Esophagus squamous epithelium (tissue), 5 donors: ENCODE measurements at regions not wholly inside any gene's neighbourhood (a gene's known extent, or its start where the extent isn't known, plus 50 kb on each side); places are given as distances from the start of the nearest gene placed in this dataset.

ENCODE experiments used
- DNase-seq: peaks from one replicate; lab custom pipeline; 2025; lab: John Stamatoyannopoulos, UW
- H3K27ac ChIP-seq, 4 donors: fragments of 200-600 bp; sonication (generic); one replicate each; pipeline ENCODE4 v1.5.1; 2016 to 2019; ENCODE audit warnings: mild to moderate bottlenecking in 1 of 4
- H3K27me3 ChIP-seq, 4 donors: fragments of 200-600 bp; sonication (generic); 1 replicate in 3 of 4; 2 replicates in 1 of 4; pipeline versions ENCODE4 v1.5.1 to v1.6.0; 2017 to 2021; ENCODE audit warnings: antibody characterized with exemption in 1 of 4
- H3K36me3 ChIP-seq, 3 donors: fragments of 200-600 bp; sonication (generic); one replicate each; pipeline ENCODE4 v1.5.1; 2016 to 2019
- H3K4me1 ChIP-seq, 3 donors: fragments of 200-600 bp; sonication (generic); one replicate each; pipeline ENCODE4 v1.5.1; 2017 to 2019
- H3K4me3 ChIP-seq, 4 donors: fragments of 200-600 bp; sonication (generic); 1 replicate in 3 of 4; 2 replicates in 1 of 4; pipeline ENCODE4 v1.5.1; 2016 to 2019; ENCODE audit warnings: mild to moderate bottlenecking in 2 of 4, moderate library complexity in 1 of 4
- H3K9me3 ChIP-seq, 3 donors: fragments of 200-600 bp; sonication (generic); one replicate each; pipeline ENCODE4 v1.5.1; 2016 to 2019
- POLR2A ChIP-seq, 4 donors: fragments of 450-650 bp; IDR thresholded peaks; one replicate each; pipeline ENCODE4 v1.6.1; 2017; ENCODE audit warnings: antibody characterized with exemption in 4 of 4, mild to moderate bottlenecking in 4 of 4, moderate library complexity in 3 of 4
- WGBS, 2 donors: methylation state at CpG; one replicate each; pipeline ENCODE4 v1.1.5; 2018; 5-methylcytosine and 5-hydroxymethylcytosine counted together
- intact Hi-C: fragments of 100-400 bp; cut with DNase I; formaldehyde crosslinking; loops from one replicate; pipeline ENCODE4 v1.15.0; 2022
- TF ChIP-seq, protein P1 (sequence below), 6 experiments: fragments of 450-650 bp in 4 of 6; fragments of 200-600 bp in 2 of 6; sonication (generic) in 2 of 6; IDR thresholded peaks; one replicate each; pipeline ENCODE4 v1.5.1; 2016 to 2019; ENCODE audit warnings: antibody characterized with exemption in 6 of 6, mild to moderate bottlenecking in 4 of 6, moderate library complexity in 4 of 6
- donor health status: DM: yes; HTN: yes; CAD: no.

DNA sequence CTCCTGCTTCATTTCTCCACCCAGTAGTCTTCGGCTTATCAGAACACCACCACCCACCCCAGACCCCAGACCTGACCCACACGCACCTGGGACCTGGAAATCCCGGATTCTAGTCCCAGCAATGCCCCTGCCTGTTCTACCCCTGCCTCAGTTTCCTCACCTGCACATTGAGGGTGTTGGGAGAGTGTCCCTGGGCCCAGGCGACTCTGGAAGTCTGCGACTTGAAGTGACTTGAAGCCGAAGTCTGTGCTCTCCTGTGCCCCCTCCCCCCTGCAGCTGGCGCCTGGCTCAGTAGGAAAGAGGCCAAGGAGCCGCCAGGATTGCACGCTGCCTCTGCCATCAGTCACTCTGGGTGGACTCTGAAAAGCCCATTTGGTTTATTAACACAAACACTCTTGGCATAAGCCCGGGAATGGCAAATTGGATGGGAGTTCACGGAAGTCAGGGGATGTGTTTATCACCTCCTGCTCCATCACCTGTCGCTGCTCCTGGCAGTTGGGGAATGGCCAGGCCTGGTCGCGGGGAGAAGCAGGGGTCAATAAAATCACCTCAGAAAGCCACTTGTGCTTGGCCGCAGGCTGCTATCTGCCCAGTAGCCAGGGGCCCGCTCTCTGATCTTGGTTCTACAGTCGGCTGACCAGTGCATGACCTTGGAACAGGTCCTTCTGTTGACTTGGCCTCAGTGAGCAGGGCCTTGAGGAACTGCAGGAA, 132.7 kb downstream of the ACTL8 start:
- Histone ChIP-seq H3K27ac (no peak overlapping the region), H3K4me1 (no peaks in the 10 kb centered on the region), H3K4me3 (no peak overlapping the region), H3K27me3 (peaks cover 0 to 87% (median 0%) of the 10 kb centered on the region in 4 donors), H3K9me3 (no peaks in the 10 kb centered on the region), H3K36me3 (no peaks in the 10 kb centered on the region)
- intact Hi-C loops = no loop called here
- TF ChIP-seq, protein P1, sequence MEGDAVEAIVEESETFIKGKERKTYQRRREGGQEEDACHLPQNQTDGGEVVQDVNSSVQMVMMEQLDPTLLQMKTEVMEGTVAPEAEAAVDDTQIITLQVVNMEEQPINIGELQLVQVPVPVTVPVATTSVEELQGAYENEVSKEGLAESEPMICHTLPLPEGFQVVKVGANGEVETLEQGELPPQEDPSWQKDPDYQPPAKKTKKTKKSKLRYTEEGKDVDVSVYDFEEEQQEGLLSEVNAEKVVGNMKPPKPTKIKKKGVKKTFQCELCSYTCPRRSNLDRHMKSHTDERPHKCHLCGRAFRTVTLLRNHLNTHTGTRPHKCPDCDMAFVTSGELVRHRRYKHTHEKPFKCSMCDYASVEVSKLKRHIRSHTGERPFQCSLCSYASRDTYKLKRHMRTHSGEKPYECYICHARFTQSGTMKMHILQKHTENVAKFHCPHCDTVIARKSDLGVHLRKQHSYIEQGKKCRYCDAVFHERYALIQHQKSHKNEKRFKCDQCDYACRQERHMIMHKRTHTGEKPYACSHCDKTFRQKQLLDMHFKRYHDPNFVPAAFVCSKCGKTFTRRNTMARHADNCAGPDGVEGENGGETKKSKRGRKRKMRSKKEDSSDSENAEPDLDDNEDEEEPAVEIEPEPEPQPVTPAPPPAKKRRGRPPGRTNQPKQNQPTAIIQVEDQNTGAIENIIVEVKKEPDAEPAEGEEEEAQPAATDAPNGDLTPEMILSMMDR (IDR thresholded peaks at IDR 0.05) = no peak
- no peak for TF ChIP-seq POLR2A (IDR thresholded peaks at IDR 0.05)
- no peak for DNase-seq
- 44 to 46% methylated on average over 7 to 12 of the region's 17 CpGs for WGBS, 2 donors

DNA sequence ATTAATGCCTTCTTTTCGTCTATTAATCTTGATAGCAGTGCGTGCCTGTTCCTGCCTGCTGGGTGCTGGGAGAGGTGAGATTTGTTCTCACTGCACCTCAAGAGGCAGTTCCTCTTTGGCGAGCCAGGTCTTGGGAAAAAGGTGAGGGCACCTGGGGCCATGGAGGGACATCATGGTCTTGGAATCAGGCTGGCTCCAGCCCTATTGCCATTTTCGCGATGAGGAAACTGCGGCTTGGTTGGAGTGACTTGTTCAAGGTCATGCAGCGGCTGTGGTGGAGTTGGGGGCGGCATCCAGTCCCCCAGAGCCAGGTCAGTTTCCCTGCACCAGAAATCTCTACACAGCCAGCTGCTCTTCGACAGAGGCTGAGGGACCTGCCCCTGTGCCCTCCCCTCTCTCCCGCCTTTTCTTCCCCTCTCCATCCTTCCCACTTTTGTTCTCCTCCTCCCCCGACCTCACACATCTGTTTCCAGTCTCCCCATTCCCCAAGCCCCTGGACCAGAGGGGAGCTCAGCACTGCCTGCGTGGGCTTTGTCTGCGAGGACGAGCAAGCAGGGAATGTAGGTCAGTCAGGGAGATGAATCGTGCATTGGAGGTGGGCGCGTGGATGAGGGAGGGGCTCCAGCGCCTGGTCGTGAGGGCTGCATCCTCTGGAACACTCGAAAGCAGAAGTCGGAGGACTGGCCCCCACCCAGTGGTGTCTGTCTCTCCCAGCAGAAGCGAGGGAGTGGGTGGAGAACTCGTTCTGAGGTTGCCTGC, 135.1 kb downstream of the ACTL8 start:
- TF ChIP-seq, protein P1 (IDR thresholded peaks at IDR 0.05) = no peak
- TF ChIP-seq POLR2A (IDR thresholded peaks at IDR 0.05) = no peak
- H3K4me1 ChIP-seq = no peaks in the 10 kb centered on the region
- no peak overlapping the region for H3K27ac ChIP-seq
- H3K27me3 ChIP-seq = peaks cover 0 to 79% (median 0%) of the 10 kb centered on the region in 4 donors
- intact Hi-C loops = no loop called here
- no peaks in the 10 kb centered on the region for H3K9me3 ChIP-seq
- H3K4me3 ChIP-seq = no peak overlapping the region
- no peak for DNase-seq
- H3K36me3 ChIP-seq = no peaks in the 10 kb centered on the region
- whole genome bisulfite sequencing, 2 donors = 46 to 52% methylated on average over 13 to 18 of the region's 23 CpGs

DNA sequence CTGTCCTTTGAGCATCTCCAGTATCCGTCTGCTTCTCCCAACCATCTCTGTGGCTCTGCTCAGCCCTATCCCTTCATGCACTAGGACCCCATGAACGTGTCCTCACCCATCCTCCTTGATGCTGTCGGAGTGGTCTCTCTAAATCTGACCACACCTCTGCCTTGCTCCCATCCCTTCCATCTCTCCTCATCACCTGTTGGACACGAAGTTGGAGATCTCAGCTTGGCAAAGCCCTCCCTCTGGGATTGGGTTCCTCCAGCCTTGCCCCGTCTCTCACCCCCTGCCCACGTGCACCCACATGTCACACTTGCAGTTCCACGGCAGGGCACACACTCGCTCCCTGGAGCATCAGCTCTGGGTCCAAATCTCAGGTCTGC, 135.7 kb downstream of the ACTL8 start:
- no peak for DNase-seq
- intact Hi-C loops = no loop called here
- TF ChIP-seq, protein P1 (IDR thresholded peaks at IDR 0.05) = no peak
- TF ChIP-seq POLR2A (IDR thresholded peaks at IDR 0.05) = no peak
- peaks cover 0 to 79% (median 0%) of the 10 kb centered on the region in 4 donors for H3K27me3 ChIP-seq
- no peak overlapping the region for H3K27ac ChIP-seq
- H3K36me3 ChIP-seq = no peaks in the 10 kb centered on the region
- H3K4me3 ChIP-seq = no peak overlapping the region
- H3K9me3 ChIP-seq = no peaks in the 10 kb centered on the region
- H3K4me1 ChIP-seq = no peaks in the 10 kb centered on the region
- 69 to 78% methylated on average over 5 to 8 of the region's 8 CpGs for WGBS, 2 donors

DNA sequence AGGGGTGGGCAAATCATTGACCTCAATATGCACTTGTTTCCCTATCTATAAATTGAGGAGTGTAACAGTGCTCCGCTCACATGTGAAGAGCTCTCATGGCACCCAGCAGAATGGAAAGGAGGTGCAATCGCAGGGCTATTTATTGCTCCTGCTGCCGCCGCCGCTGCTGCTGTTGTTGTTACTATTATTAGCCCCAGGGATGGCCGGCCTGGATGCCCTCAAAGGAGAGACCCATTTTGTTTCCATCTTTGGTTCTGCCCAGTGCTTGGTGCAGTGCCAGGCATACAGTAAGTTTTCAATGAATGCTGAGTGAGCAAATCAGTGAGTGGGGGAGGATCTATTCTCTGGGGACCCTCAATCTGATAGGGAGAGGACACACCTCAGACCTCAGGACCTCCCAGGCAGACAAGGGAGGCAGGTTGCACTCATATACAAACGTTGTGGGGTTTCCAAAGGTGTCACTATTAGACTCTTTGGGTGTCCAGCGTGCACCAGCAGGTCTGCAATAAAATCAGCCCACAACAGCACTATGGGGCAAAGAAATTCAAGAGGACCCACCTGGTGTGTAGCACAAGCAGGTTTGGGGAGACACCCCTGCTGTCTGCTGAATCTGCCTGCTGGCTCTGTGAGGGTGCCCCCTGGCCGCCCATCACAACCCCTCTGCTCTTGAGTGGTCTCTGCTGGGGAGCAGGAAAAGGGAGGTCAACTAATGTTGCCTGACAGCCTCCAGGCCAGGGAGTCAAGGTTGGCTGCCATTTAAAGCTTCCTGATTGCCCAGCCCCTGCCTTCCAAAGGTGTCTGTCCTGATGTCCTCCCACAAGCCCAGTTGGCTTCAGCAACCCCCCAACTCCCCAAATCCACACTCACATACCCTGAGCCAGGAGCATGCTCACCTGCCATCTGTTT, 136.3 kb downstream of the ACTL8 start:
- DNase-seq = no peak
- intact Hi-C loops = no loop called here
- 68 to 77% methylated on average over 8 to 9 of the region's 9 CpGs for WGBS, 2 donors
- no peak overlapping the region for H3K4me3 ChIP-seq
- TF ChIP-seq, protein P1 (IDR thresholded peaks at IDR 0.05) = no peak
- no peak for TF ChIP-seq POLR2A (IDR thresholded peaks at IDR 0.05)
- no peak overlapping the region for H3K27ac ChIP-seq
- H3K4me1 ChIP-seq = no peaks in the 10 kb centered on the region
- H3K9me3 ChIP-seq = no peaks in the 10 kb centered on the region
- H3K36me3 ChIP-seq = no peaks in the 10 kb centered on the region
- peaks cover 0 to 79% (median 0%) of the 10 kb centered on the region in 4 donors for H3K27me3 ChIP-seq
